ENCODE measurements at regions not wholly inside any gene's neighbourhood (a gene's known extent, or its start where the extent isn't known, plus 50 kb on each side); places are given as distances from the start of the nearest gene placed in this dataset.
"Not testable (repeated sequence)": the region's sequence is repeated elsewhere in the genome, so short reads cannot be mapped to it uniquely, and the experiment has no call there.

GRCh38 chr14:19169561-19170362 lies 202.5 kb downstream of the POTEM start:
- H3K27me3 ChIP-seq (ENCODE audit: low read depth); DNase-seq (ENCODE audit: low spot score in 2 of 2); H3K9me3 ChIP-seq; H3K4me3 ChIP-seq; in situ Hi-C loops (cut with MboI; ENCODE audit: low sequenced_read_pairs); H3K4me1 ChIP-seq; H3K36me3 ChIP-seq (replicated peaks): not testable (repeated sequence)

DNA sequence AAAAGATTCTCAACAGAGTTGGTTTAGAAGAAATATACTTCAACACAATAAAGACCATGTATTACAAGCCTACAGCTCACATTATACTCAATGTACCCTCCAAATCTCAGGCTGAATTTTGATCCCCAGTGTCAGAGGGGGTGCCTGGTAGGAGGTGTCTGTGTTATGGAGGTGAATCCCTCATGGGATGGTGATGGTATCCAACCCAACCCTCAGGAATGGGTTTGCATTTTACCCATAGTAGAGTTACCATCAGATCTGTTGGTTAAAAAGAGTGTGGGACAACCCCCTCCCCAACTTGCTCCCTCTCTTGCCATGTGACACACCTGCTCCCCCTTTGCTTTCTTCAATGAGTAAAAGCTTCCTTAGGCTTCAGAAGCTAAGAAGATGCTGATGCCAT lies 205.5 kb downstream of the POTEM start:
- in situ Hi-C loops (cut with MboI; ENCODE audit: low sequenced_read_pairs); H3K9me3 ChIP-seq; H3K4me3 ChIP-seq; DNase-seq (ENCODE audit: low spot score in 2 of 2); H3K4me1 ChIP-seq; H3K27me3 ChIP-seq (ENCODE audit: low read depth); H3K36me3 ChIP-seq (replicated peaks): not testable (repeated sequence)

- in situ Hi-C loops (cut with MboI; ENCODE audit: low sequenced_read_pairs); H3K36me3 ChIP-seq (replicated peaks); H3K4me3 ChIP-seq; H3K27me3 ChIP-seq (ENCODE audit: low read depth); DNase-seq (ENCODE audit: low spot score in 2 of 2); H3K4me1 ChIP-seq; H3K9me3 ChIP-seq: not testable (repeated sequence)
Observed at GRCh38 chr14:19173188-19173587, 206.0 kb downstream of the POTEM start.

- H3K36me3 ChIP-seq (replicated peaks); DNase-seq (ENCODE audit: low spot score in 2 of 2); H3K27me3 ChIP-seq (ENCODE audit: low read depth); in situ Hi-C loops (cut with MboI; ENCODE audit: low sequenced_read_pairs); H3K4me3 ChIP-seq; H3K4me1 ChIP-seq; H3K9me3 ChIP-seq: not testable (repeated sequence)
Observed at GRCh38 chr14:19177435-19177834, 210.2 kb downstream of the POTEM start.

DNA sequence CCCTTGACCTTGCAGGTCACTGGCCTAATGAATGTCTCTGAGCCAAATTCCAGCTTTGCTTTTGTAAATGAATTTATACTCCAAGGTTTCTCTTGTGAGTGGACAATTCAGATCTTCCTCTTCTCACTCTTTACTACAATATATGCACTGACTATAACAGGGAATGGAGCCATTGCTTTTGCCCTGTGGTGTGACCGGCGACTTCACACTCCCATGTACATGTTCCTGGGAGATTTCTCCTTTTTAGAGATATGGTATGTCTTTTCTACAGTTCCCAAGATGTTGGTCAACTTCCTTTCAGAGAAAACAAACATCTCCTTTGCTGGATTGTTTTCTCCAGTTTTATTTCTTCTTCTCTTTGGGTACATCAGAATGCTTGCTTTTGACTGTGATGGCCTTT lies 213.1 kb downstream of the POTEM start:
- H3K36me3 ChIP-seq (replicated peaks); DNase-seq (ENCODE audit: low spot score in 2 of 2); H3K4me1 ChIP-seq; H3K4me3 ChIP-seq; H3K27me3 ChIP-seq (ENCODE audit: low read depth); H3K9me3 ChIP-seq; in situ Hi-C loops (cut with MboI; ENCODE audit: low sequenced_read_pairs): not testable (repeated sequence)

DNA sequence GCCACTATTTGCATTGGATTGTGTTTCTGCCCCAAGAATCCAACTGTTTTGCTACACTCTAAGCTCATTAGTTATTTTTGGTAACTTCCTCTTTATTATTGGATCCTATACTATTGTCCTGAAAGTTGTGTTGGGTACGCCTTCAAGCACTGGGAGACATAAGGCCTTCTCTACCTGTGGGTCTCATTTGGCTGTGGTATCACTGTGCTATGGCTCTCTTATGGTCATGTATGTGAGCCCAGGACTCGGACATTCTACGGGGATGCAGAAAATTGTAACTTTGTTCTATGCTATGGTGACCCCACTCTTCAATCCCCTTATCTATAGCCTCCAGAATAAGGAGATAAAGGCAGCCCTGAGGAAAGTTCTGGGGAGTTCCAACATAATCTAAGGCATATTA lies 213.6 kb downstream of the POTEM start:
- H3K36me3 ChIP-seq (replicated peaks); in situ Hi-C loops (cut with MboI; ENCODE audit: low sequenced_read_pairs); H3K9me3 ChIP-seq; H3K27me3 ChIP-seq (ENCODE audit: low read depth); H3K4me3 ChIP-seq; H3K4me1 ChIP-seq; DNase-seq (ENCODE audit: low spot score in 2 of 2): not testable (repeated sequence)

- DNase-seq (ENCODE audit: low spot score in 2 of 2); H3K4me3 ChIP-seq; H3K27me3 ChIP-seq (ENCODE audit: low read depth); H3K36me3 ChIP-seq (replicated peaks); H3K4me1 ChIP-seq; H3K9me3 ChIP-seq; in situ Hi-C loops (cut with MboI; ENCODE audit: low sequenced_read_pairs): not testable (repeated sequence)
Observed at GRCh38 chr14:19195146-19195545, 227.9 kb downstream of the POTEM start.

DNA sequence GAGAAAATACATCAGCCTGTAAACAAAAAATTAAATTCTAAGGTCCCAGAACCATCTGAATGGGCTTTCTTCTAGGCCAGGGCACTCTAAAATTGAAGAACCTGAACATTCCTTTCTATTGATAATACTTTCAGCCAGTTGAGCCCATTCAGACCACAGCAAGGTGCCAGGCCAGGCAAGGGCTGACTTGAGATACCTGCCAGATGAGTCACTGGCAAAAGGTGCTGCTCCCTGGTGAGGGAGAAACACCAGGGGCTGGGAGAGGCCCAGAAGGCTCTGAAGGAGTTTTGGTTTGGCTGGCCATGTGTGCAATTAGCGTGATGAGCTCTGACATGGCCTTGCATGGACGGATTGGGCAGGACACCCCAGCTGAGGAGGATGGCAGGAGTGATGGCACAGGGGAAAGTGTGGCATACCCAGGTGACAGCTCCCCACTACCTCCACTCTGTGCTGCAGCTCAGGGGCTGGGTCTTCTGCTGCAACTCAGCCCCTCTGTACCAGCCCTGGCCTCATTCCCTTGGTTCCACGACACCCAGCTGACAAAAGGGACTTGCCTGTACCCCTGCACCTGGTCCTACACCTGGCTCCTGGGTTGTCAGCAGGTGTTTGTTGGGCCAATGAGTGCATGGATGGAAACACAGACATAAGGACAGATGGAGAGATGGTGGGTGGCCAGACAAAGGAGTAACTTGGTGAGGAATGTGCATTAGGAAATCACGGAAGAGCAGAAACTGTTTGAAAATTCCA lies 230.4 kb downstream of the POTEM start:
- H3K4me3 ChIP-seq; H3K36me3 ChIP-seq (replicated peaks); in situ Hi-C loops (cut with MboI; ENCODE audit: low sequenced_read_pairs); DNase-seq (ENCODE audit: low spot score in 2 of 2); H3K9me3 ChIP-seq; H3K27me3 ChIP-seq (ENCODE audit: low read depth); H3K4me1 ChIP-seq: not testable (repeated sequence)

GRCh38 chr14:19198341-19198740 lies 231.1 kb downstream of the POTEM start:
- in situ Hi-C loops (cut with MboI; ENCODE audit: low sequenced_read_pairs); H3K4me1 ChIP-seq: not testable (repeated sequence)

DNA sequence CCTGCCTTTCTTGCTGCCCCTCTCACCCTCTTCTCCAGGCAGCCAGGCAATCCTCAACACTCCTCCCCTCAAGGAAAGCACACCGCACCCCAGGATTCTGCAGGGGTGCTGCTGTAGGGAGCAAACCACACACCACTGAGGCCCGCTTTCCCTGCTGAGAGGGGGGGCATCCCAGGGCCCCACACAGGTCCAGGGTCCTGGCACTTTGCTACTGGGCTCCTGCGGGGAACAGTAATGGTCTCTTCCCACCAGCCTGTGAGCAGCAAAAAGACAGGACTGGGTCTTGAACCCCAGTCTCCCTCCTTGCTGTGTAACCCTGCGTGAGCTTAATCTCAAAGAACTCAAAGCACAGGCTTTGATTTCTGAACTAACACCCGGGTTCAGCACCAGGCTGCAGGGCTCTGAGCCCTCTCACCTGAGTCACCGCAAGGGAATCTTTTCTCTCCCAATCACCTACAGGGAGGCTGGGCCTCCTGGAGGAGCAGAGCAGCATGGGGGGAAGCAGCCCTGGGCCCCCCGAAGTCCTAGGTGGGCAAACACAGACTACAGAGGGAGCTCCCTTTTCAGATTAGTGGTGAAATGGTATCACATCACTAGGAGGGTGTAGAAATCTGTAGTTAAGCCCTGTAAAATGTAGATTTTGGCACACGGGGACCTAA lies 232.6 kb downstream of the POTEG start:
- H3K4me3 ChIP-seq; H3K27me3 ChIP-seq (ENCODE audit: low read depth); DNase-seq (ENCODE audit: low spot score in 2 of 2); H3K9me3 ChIP-seq; H3K4me1 ChIP-seq; H3K36me3 ChIP-seq (replicated peaks); in situ Hi-C loops (cut with MboI; ENCODE audit: low sequenced_read_pairs): not testable (repeated sequence)

More at GRCh38 chr14:19198341-19198740, 231.1 kb downstream of the POTEM start:
- not testable (repeated sequence) for DNase-seq (ENCODE audit: low spot score in 2 of 2); H3K9me3 ChIP-seq; H3K36me3 ChIP-seq (replicated peaks); H3K27me3 ChIP-seq (ENCODE audit: low read depth); H3K4me3 ChIP-seq

DNA sequence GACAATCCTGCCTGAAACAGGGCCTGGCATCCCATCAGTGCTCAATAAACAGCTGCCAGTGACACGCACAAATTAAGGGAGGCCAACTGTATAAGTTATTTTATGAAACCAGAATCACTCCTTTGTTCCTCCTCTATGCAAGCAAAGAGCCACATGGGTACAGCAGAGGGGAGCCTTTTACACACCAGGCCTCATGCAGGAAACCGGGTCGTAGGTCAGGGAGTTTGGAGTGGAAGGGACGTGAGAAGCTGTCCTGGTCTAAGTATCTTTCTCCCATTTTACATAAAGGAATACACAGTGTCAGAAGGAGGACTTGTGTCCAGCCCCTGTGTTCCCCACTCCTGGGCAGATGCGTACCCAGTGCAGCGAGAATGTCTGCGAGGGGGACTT lies 232.1 kb downstream of the POTEG start:
- H3K4me1 ChIP-seq; H3K9me3 ChIP-seq; H3K27me3 ChIP-seq (ENCODE audit: low read depth); DNase-seq (ENCODE audit: low spot score in 2 of 2); H3K36me3 ChIP-seq (replicated peaks); H3K4me3 ChIP-seq; in situ Hi-C loops (cut with MboI; ENCODE audit: low sequenced_read_pairs): not testable (repeated sequence)

DNA sequence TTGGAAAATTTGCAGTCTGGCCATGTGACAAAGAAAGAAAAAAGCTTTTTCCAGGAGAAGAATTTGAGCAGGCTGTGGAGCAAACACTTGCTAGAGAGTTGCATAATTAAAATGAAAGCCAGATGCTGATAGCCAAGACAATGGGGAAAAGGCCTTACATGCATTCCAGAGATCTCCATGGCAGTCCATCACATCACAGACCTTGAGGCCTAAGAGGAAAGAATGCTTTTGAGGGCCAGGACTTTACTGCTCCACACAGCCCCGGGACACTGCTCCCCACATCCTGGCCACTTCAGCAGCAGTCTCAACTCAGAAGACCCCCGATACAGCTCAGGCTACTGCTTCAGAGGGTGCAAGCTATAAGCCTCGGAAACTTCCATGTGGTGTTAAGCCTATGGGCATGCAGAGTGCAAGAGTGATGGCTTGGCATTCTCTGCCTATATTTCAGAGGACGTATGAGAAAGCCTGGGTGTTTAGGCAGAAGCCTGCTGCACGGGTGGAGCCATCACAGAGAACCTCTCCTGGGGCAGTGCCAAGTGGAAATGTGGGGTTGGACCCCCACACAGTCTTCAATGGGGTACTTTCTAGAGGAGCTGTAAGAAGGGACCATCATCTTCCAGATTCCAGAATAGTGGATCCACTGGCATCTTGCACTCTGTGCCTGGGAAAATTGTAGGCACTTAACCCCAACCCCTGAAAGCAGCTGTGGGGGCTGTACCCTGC lies 230.7 kb downstream of the POTEG start:
- H3K27me3 ChIP-seq (ENCODE audit: low read depth); in situ Hi-C loops (cut with MboI; ENCODE audit: low sequenced_read_pairs); H3K36me3 ChIP-seq (replicated peaks); H3K9me3 ChIP-seq; H3K4me3 ChIP-seq; H3K4me1 ChIP-seq; DNase-seq (ENCODE audit: low spot score in 2 of 2): not testable (repeated sequence)

- H3K4me1 ChIP-seq; in situ Hi-C loops (cut with MboI; ENCODE audit: low sequenced_read_pairs); H3K4me3 ChIP-seq; H3K9me3 ChIP-seq; H3K36me3 ChIP-seq (replicated peaks); H3K27me3 ChIP-seq (ENCODE audit: low read depth); DNase-seq (ENCODE audit: low spot score in 2 of 2): not testable (repeated sequence)
Observed at GRCh38 chr14:19204827-19205226, 229.3 kb downstream of the POTEG start.

- H3K4me3 ChIP-seq; H3K9me3 ChIP-seq; H3K4me1 ChIP-seq; DNase-seq (ENCODE audit: low spot score in 2 of 2); in situ Hi-C loops (cut with MboI; ENCODE audit: low sequenced_read_pairs); H3K27me3 ChIP-seq (ENCODE audit: low read depth); H3K36me3 ChIP-seq (replicated peaks): not testable (repeated sequence)
Observed at GRCh38 chr14:19216480-19216879, 217.7 kb downstream of the POTEG start.
